Activated CD8-positive, alpha-beta T cell treated with anti-CD3 and anti-CD28 coated beads for 36 hours (primary cell): ENCODE measurements at regions not wholly inside any gene's neighbourhood (a gene's known extent, or its start where the extent isn't known, plus 50 kb on each side); places are given as distances from the start of the nearest gene placed in this dataset.

Experiments used
- ATAC-seq: fragments of 200-7000 bp; cut with Tn5 transposase; one replicate; pipeline ENCODE4 v1.10.0; 2021; ENCODE audit warnings: mild to moderate bottlenecking, moderate library complexity
- CTCF ChIA-PET: fragments of 350-600 bp; sonication (Branson Sonifier 250); formaldehyde crosslinking; loops from one replicate; lab custom pipeline; 2021; ENCODE audit warnings: antibody characterized with exemption; lab: Charles Lee
- POLR2A ChIA-PET: fragments of 350-600 bp; sonication (Branson Sonifier 250); formaldehyde crosslinking; loops from one replicate; lab custom pipeline; 2021; ENCODE audit warnings: antibody characterized with exemption; lab: Charles Lee
- DNase-seq: peaks from one replicate; pipeline ENCODE4 v3.0.0-alpha.2; 2020
- H3K27ac Mint-ChIP-seq: one replicate; pipeline ENCODE4 v1.8.0; 2021; ENCODE audit warnings: mild to moderate bottlenecking, mixed read lengths
- H3K27me3 Mint-ChIP-seq: one replicate; pipeline ENCODE4 v1.8.0; 2021; ENCODE audit warnings: mixed read lengths
- H3K36me3 Mint-ChIP-seq: one replicate; pipeline ENCODE4 v1.8.0; 2021; ENCODE audit warnings: low read depth, mixed read lengths
- H3K4me1 Mint-ChIP-seq: one replicate; pipeline ENCODE4 v1.8.0; 2021; ENCODE audit warnings: low read depth, mixed read lengths
- H3K4me3 Mint-ChIP-seq: one replicate; pipeline ENCODE4 v1.8.0; 2021; ENCODE audit warnings: mild to moderate bottlenecking, moderate library complexity, mixed read lengths
- H3K9me3 Mint-ChIP-seq: one replicate; pipeline ENCODE4 v1.8.0; 2021; ENCODE audit warnings: mixed read lengths
- intact Hi-C: fragments of 100-400 bp; cut with micrococcal nuclease; formaldehyde crosslinking; loops from one replicate; pipeline ENCODE4 v1.10.0; 2022
- TF ChIP-seq, protein P1 (sequence below): fragments of 200-600 bp; IDR thresholded peaks from one replicate; pipeline ENCODE4 v1.8.0; 2022; ENCODE audit warnings: antibody characterized with exemption, mild to moderate bottlenecking

- POLR2A ChIA-PET: no interaction called here
- TF ChIP-seq, protein P1, sequence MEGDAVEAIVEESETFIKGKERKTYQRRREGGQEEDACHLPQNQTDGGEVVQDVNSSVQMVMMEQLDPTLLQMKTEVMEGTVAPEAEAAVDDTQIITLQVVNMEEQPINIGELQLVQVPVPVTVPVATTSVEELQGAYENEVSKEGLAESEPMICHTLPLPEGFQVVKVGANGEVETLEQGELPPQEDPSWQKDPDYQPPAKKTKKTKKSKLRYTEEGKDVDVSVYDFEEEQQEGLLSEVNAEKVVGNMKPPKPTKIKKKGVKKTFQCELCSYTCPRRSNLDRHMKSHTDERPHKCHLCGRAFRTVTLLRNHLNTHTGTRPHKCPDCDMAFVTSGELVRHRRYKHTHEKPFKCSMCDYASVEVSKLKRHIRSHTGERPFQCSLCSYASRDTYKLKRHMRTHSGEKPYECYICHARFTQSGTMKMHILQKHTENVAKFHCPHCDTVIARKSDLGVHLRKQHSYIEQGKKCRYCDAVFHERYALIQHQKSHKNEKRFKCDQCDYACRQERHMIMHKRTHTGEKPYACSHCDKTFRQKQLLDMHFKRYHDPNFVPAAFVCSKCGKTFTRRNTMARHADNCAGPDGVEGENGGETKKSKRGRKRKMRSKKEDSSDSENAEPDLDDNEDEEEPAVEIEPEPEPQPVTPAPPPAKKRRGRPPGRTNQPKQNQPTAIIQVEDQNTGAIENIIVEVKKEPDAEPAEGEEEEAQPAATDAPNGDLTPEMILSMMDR: no peak
- intact Hi-C loops: no loop called here
- no peak overlapping the region for H3K27ac Mint-ChIP-seq
- no peak overlapping the region for H3K4me3 Mint-ChIP-seq
- peaks cover 2% of the 10 kb centered on the region for H3K27me3 Mint-ChIP-seq
- no peaks in the 10 kb centered on the region for H3K4me1 Mint-ChIP-seq
- H3K9me3 Mint-ChIP-seq: no peaks in the 10 kb centered on the region
- no peak for DNase-seq
- CTCF ChIA-PET: no interaction called here
- no peak for ATAC-seq
- no peaks in the 10 kb centered on the region for H3K36me3 Mint-ChIP-seq
Measured at GRCh38 chr1:55824251-55824640, 609.1 kb upstream of the USP24 start.

GRCh38 chr1:55823541-55824250, 608.5 kb upstream of the USP24 start:
- ChIA-PET CTCF (no interaction called here), POLR2A (no interaction called here)
- no peaks in the 10 kb centered on the region for H3K4me1 Mint-ChIP-seq
- TF ChIP-seq, protein P1: no peak
- H3K9me3 Mint-ChIP-seq: no peaks in the 10 kb centered on the region
- H3K36me3 Mint-ChIP-seq: no peaks in the 10 kb centered on the region
- no peak overlapping the region for H3K4me3 Mint-ChIP-seq
- peaks cover 2% of the 10 kb centered on the region for H3K27me3 Mint-ChIP-seq
- no peak overlapping the region for H3K27ac Mint-ChIP-seq
- no peak for DNase-seq
- intact Hi-C loops: no loop called here
- ATAC-seq: no peak

- intact Hi-C loops: no loop called here
- Mint-ChIP-seq H3K4me1 (no peaks in the 10 kb centered on the region), H3K27ac (no peak overlapping the region), H3K36me3 (no peaks in the 10 kb centered on the region), H3K27me3 (peaks cover 2% of the 10 kb centered on the region), H3K4me3 (no peak overlapping the region), H3K9me3 (no peaks in the 10 kb centered on the region)
- DNase-seq: no peak
- no peak for ATAC-seq
- POLR2A ChIA-PET: no interaction called here
- CTCF ChIA-PET: no interaction called here
- TF ChIP-seq, protein P1: no peak
Measured at GRCh38 chr1:55822891-55823290, 607.7 kb upstream of the USP24 start.

DNA sequence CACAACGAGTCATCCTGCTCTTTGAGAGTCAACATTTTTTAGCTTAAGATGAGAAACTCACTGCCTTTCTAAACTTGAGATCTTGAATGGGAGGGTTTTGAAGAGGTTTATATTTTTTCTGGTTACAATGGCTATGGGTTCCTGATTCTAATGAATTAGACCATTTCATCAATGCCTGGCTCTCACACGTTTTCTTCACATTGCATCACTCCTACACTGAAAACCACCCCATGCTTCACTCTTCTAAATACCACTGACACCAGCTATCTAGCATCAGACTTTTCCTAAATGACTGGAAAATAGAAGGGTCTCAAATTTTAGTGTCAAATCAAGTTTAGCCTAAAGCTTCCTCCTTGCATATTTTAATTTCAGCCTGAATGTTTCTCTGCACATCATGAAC, 606.1 kb upstream of the USP24 start:
- Mint-ChIP-seq H3K4me3 (no peak overlapping the region), H3K9me3 (no peaks in the 10 kb centered on the region), H3K27me3 (peaks cover 2% of the 10 kb centered on the region), H3K4me1 (peaks cover 2% of the 10 kb centered on the region), H3K27ac (no peak overlapping the region), H3K36me3 (no peaks in the 10 kb centered on the region)
- POLR2A ChIA-PET: interaction anchor here (1.2 kb wide), 1 partner anchor 85 kb away, joined by 3 read pairs; no protein-coding TSS in a partner anchor
- intact Hi-C loops: no loop called here
- DNase-seq (no peak), ATAC-seq (no peak)
- CTCF ChIA-PET: no interaction called here
- TF ChIP-seq, protein P1: no peak

DNA sequence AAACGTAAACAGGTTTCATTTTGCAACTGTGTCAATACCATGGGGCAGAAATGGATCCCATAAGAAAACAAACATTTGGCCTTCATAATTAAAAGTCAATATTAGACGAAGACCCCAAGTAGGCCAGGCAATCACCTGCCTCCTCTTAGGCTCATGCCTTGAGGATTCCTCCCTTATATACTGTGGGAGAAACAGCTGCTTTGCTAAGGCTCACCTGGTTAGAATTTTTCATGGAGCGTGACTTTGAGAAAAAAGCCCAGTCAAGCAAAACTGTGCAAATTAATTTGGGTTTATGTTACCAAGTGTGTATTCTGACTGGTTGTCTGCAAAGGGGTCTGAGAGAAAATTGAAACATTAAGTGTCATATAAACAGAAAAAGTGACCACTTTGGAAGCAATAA, 605.3 kb upstream of the USP24 start:
- Mint-ChIP-seq H3K4me1 (peaks cover 2% of the 10 kb centered on the region), H3K27ac (no peak overlapping the region), H3K9me3 (no peaks in the 10 kb centered on the region), H3K36me3 (no peaks in the 10 kb centered on the region), H3K27me3 (peaks cover 5% of the 10 kb centered on the region), H3K4me3 (no peak overlapping the region)
- TF ChIP-seq, protein P1: no peak
- POLR2A ChIA-PET: no interaction called here
- CTCF ChIA-PET: no interaction called here
- DNase-seq: no peak
- intact Hi-C loops: no loop called here
- no peak for ATAC-seq
